GM19328 (cell line): ENCODE measurements at regions not wholly inside any gene's neighbourhood (a gene's known extent, or its start where the extent isn't known, plus 50 kb on each side); places are given as distances from the start of the nearest gene placed in this dataset.

Experiments
- ATAC-seq: cut with Tn5 transposase; IDR thresholded peaks from one replicate; pipeline ENCODE4 v1.9.1; 2021; ENCODE audit warnings: mild to moderate bottlenecking, moderate library complexity; ENCODE audit not compliant: unreplicated experiment

- no peak for ATAC-seq
These were observed 289.1 kb downstream of the TRIB2 start for GRCh38 chr2:13005761-13006335.

DNA sequence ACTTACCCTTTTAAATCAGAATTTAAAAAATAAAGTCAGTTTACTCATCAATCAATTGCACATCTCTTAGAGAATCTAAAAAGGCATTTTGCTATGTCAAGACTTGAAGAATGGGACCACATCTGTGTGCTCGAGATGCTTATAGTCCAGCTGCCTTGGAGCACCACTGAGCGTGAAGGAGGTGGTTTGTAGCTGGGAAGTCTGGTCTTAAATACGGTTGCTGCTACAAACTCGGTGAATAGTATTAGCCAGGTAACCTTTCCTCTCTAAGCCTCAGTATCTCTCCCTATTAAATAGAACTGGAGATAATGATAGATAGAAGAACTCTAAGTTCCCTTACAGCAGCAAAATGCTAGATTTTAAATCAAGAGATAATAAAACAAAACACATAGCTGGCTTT is 289.7 kb downstream of the TRIB2 start:
- ATAC-seq = no peak

GRCh38 chr2:13006829-13007717 is 290.3 kb downstream of the TRIB2 start:
- ATAC-seq = peak; percentile 87

DNA sequence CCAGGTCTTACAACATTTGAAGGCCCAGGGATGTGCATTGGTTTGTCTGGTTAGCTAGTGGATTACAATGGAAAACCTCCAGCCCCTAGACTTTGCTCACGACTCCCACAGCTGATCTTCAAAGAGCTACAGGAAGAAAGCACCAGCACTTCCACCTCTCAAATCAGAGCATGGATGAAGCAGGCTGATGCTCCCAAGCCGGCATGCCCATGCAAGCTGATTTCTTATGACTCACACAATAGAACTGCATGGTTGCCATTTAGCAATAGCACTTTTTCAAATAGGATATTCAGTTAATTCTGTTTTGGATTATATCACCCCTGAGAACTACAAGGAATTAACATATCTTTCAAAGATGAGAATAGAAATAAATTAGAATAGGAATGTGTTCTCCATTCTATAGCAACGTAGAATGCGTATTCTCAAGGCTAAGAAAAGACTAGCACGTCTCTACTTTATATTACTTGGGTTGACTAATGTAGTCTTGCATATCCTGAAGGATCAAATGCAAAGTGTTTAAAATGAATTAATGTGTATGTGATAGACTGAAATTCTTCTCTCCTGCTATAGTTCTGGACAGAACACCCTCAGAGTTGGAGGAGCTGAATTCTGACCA is 292.4 kb downstream of the TRIB2 start:
- ATAC-seq = no peak

DNA sequence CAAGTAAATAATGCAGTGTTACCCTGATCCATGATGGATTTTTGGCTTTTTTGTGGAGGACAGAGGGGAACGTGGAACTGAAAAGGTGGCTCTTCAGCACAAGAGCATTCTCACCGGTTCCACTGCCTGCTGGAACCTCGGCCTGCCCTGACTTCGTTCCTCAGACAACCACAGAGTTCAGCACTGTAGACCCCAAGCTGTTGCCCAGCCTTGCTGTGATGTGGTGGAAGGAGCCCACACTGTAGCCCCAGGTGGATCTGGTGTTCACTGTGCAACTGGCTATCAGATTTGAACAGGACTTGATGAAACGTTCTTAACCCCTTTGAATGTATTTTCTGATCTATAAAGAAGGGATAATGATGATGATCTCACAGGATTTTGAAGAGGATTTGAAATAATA is 293.5 kb downstream of the TRIB2 start:
- no peak for ATAC-seq

GRCh38 chr2:13014783-13015182 is 298.0 kb downstream of the TRIB2 start:
- ATAC-seq = no peak

- ATAC-seq = no peak
These were observed 299.0 kb downstream of the TRIB2 start for GRCh38 chr2:13015532-13016320.

DNA sequence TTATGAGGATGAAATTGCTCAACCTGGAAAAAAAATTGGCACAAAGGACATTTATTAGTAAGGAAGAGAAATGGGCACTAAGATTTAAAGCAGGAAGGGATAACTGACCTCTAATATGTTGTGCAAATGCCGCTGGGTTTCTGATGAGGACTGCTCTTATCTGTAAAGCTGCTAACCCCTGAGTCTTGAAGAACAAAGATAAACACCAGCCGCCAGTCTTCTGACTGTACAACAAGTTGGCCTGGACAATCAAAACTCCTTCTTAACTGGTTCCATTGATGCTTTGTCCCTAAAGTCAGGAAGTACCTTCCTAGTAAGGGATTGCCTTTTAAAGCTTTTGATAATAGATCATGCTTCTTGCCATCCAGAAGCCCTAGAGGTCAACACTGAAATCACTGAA is 301.8 kb downstream of the TRIB2 start:
- no peak for ATAC-seq

GRCh38 chr2:13019781-13020180 is 303.0 kb downstream of the TRIB2 start:
- no peak for ATAC-seq

DNA sequence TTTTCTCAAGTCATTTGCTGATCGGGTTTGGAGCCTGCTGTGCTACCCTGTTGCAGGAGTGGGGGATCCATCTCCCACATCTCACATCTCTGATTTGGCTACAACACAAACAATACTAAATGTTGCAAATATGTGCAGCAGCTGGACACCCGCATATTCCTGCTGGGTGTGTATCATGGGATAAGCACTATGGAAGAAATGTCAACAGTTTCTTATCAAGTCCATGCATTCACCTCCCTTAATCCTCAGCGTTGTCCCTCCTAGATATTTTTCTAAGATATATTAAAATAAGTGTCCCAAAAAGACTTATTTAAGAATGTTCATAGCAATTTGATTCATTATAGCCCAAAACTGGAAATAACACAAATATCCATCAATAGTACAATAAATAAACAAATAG is 303.7 kb downstream of the TRIB2 start:
- no peak for ATAC-seq

DNA sequence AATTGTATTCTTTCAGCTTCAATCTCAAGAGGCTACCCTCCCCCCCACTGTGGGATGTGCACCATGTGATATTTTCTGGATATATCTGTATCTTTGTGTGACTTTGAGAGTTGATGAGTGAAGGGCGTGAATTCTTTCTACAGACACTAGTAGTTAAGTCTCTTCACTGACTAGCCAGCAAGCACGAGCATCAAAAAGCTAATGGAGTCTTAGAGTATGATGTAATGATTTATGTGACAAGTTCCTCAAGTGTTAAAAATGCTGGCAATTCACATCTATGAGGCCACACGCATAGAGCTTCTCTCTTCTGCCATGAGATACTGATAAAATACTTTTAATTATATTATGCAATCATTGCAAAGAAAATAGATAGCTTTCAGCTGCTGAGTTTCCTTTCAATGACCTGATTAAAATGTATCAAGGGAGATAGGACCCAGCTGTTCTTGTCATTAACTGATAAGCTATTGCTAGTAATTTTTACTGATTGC is 304.8 kb downstream of the TRIB2 start:
- ATAC-seq = no peak

DNA sequence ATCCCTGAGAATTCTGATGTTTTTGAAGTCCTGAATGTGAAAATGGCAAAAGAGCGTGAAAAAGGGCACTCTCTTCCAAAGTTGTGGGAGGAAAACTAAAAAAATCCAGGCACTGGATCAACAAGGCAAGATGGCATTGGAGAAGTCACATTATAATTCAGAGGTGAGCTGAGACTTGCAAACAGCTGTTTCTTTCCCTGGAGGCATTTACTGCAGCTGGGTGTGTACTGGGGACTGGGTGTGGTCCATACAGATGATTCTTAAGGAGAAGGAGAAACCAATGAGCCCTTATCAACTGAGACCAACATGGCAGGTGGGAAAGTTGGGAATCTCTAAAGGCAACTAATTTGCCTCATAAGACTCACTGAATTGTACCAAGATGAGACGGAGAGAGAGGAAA is 313.9 kb downstream of the TRIB2 start:
- ATAC-seq = no peak

DNA sequence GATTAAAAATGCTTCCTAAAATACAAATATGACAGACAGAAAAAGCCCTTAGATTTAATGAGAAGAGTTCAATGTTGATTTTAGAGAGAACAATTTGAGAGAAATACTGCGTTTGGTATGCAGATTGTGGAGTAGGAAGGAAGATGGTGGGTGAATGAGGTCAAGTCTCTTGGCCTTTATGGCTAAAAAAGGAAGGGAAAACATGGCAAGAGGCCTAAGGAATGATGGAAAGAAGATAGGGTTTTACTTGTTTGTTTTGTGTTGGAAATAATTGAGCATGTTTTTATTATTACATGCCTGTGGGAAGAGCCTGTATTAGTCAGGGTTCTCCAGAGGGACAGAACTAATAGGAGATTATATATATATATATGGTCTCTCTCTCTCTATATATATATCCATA is 318.1 kb downstream of the TRIB2 start:
- ATAC-seq = no peak

DNA sequence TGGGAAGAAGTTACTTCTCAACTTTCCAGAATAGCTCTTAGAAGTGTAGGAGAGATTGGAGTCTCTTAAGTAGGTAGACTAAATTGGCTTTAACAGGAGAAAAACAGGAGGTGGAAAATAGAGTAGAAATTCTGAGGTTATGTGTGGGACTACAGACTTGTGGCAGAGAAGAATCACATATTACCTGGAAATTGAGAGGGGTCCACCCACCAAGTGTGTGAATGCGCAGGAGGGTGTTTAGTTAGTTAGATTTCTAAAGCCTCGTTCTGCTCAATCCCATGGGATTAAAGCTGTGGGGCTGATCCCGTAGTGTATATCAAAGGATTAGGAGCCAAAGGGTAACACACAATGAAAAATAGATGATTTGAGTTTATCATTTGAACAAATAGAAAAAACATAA is 319.1 kb downstream of the TRIB2 start:
- no peak for ATAC-seq

DNA sequence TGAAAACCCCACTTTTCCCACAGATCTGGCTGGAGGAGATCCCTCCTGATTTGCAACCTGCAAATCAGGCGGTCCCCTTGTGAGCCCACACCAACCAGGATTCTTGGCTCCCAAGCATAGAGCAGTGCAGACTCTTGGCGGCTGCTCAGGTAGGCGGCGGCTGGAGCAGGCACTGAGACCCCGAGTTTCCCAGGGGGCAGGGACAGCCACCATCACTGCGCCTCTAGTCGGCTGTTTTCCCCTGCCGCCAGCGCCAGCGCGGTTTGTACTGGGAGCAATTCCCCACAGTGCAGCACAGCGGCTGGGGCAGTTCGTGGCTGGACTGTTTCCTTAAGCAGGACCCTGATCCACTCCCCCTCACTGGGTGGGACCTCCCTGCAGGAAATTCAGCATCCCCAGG is 323.3 kb downstream of the TRIB2 start:
- ATAC-seq = no peak

DNA sequence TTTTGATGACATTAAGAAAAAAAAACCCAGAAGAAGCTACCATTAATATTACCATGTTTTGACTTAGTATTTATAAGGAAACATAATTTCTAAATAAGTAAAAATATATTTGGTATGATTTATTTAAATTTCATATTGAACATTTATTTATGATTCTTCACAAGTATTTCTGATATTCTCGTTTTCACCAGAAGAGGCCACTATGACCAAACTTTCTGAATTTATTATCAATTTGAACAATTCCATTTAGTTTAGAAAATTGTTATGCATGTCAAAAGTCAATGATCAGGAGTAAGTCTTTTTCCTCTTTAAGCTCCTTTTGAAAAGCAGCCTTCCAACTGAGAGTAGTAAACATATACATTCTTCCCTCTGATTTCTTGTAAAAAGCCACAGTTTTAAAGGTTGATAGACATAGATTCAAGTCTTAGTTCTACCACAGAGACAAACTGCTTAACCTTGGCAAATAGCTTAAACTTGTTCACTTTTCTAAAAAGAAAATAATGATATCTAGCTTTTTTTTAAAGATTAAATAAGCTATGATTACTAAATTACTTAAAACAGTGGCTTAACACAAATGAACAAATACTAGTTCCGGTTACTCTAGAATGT is 329.9 kb downstream of the TRIB2 start:
- no peak for ATAC-seq

- ATAC-seq = no peak
These were observed 334.0 kb downstream of the TRIB2 start for GRCh38 chr2:13050764-13051163.

- no peak for ATAC-seq
These were observed 335.8 kb downstream of the TRIB2 start for GRCh38 chr2:13052547-13052946.

- no peak for ATAC-seq
These were observed 339.6 kb downstream of the TRIB2 start for GRCh38 chr2:13056259-13056843.

DNA sequence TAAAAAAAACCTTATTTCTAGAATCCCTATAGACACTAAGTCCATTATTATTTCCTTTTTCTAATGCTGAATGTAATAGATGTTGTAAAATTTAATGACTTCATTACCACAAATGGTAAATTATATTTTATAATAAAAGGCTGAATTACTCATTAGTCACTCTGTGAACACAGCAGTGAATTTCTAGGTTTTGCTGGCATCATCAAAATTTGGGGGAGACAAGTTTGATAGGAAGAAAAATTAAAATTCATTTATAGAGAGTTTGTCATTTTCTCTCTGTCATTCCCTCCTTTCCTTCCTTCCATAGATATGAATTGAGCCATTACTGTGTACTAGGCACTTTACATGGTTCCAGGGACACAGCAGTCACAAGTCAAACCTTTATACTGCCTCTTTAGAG is 340.9 kb downstream of the TRIB2 start:
- ATAC-seq = no peak
